IMR-90 (cell line): ENCODE measurements at regions not wholly inside any gene's neighbourhood (a gene's known extent, or its start where the extent isn't known, plus 50 kb on each side); places are given as distances from the start of the nearest gene placed in this dataset.

Experiments used
- NFE2L2 ChIP-seq: fragments of 150-350 bp; IDR thresholded peaks from 2 replicates; pipeline ENCODE4 v1.6.1; 2016; ENCODE audit warnings: low read depth, mild to moderate bottlenecking, low read length
- POLR2A ChIP-seq: IDR thresholded peaks from 2 replicates; pipeline ENCODE4 v1.6.1; 2012; ENCODE audit warnings: mild to moderate bottlenecking, low read depth, low read length
- RFX5 ChIP-seq: IDR thresholded peaks from 2 replicates; pipeline ENCODE4 v1.8.0; 2012; ENCODE audit warnings: low read depth, mild to moderate bottlenecking, low read length, moderate library complexity
- TF ChIP-seq, protein P1 (sequence below): conservative IDR thresholded peaks from 2 replicates; pipeline ENCODE4 v1.5.1; 2012; ENCODE audit warnings: mild to moderate bottlenecking, low read depth, low read length, improper control_type of control experiment
- TF ChIP-seq, protein P2 (sequence below): fragments of 150-350 bp; IDR thresholded peaks from 2 replicates; pipeline ENCODE4 v1.6.1; 2016; ENCODE audit warnings: low read depth, mild to moderate bottlenecking, low read length, moderate library complexity, borderline replicate concordance

DNA sequence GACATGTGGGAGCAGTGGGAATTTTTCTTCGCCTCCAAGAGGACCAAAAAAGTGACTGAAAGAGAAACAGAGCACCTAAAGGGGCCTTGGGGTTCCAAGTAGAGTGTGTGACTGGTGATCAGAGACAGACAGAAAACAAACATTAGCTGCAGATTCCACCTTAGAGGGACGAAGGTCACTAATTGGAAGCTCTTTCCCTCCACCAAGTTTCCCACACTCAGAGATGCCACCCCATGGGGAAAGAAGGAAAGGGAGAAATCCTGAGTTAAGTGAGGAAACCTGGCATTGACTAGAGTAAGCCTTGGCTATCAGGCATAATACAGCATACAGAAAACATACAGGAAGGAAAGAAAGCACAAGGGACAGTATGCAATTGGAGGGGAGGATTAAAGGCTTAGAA is 90.9 kb downstream of the HNRNPD start:
- TF ChIP-seq, protein P1, sequence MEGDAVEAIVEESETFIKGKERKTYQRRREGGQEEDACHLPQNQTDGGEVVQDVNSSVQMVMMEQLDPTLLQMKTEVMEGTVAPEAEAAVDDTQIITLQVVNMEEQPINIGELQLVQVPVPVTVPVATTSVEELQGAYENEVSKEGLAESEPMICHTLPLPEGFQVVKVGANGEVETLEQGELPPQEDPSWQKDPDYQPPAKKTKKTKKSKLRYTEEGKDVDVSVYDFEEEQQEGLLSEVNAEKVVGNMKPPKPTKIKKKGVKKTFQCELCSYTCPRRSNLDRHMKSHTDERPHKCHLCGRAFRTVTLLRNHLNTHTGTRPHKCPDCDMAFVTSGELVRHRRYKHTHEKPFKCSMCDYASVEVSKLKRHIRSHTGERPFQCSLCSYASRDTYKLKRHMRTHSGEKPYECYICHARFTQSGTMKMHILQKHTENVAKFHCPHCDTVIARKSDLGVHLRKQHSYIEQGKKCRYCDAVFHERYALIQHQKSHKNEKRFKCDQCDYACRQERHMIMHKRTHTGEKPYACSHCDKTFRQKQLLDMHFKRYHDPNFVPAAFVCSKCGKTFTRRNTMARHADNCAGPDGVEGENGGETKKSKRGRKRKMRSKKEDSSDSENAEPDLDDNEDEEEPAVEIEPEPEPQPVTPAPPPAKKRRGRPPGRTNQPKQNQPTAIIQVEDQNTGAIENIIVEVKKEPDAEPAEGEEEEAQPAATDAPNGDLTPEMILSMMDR, result no peak
- TF ChIP-seq RFX5 (no peak), NFE2L2 (no peak), POLR2A (no peak)
- TF ChIP-seq, protein P2, sequence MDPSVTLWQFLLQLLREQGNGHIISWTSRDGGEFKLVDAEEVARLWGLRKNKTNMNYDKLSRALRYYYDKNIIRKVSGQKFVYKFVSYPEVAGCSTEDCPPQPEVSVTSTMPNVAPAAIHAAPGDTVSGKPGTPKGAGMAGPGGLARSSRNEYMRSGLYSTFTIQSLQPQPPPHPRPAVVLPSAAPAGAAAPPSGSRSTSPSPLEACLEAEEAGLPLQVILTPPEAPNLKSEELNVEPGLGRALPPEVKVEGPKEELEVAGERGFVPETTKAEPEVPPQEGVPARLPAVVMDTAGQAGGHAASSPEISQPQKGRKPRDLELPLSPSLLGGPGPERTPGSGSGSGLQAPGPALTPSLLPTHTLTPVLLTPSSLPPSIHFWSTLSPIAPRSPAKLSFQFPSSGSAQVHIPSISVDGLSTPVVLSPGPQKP, result no peak
